Panc1 (cell line): ENCODE measurements at regions not wholly inside any gene's neighbourhood (a gene's known extent, or its start where the extent isn't known, plus 50 kb on each side); places are given as distances from the start of the nearest gene placed in this dataset.

ENCODE experiments used
- ATAC-seq: fragments of 200-7000 bp; cut with Tn5 transposase; 2 replicates; pipeline ENCODE4 v1.9.1; 2020; ENCODE audit warnings: mild to moderate bottlenecking, moderate library complexity
- BruUV-seq: library from RNA; stranded (reverse); fragments of 400-500 nt; replicated peaks from 2 replicates; lab custom pipeline; 2021; lab: Mats Ljungman, UMichigan
- CTCF ChIA-PET: fragments of 300-600 bp; sonication (Branson Sonifier 250); formaldehyde crosslinking; loops from one replicate; lab custom pipeline; 2022; ENCODE audit warnings: antibody characterized with exemption; lab: Charles Lee
- POLR2A ChIA-PET: fragments of 300-600 bp; sonication (Branson Sonifier 250); formaldehyde crosslinking; loops from one replicate; lab custom pipeline; 2022; ENCODE audit warnings: antibody characterized with exemption; lab: Charles Lee
- DNase-seq: peaks from one replicate; pipeline ENCODE4 v3.0.0-alpha.2; 2010; ENCODE audit warnings: low read depth, low spot score
- H3K27ac ChIP-seq: 2 replicates; pipeline ENCODE4 v1.5.1; 2011; ENCODE audit warnings: mild to moderate bottlenecking, low read length, inconsistent platforms
- H3K27me3 ChIP-seq: fragments of 200-500 bp; sonication (Bioruptor generic); 2 replicates; pipeline ENCODE4 v1.6.0; 2014; ENCODE audit warnings: low read length, inconsistent platforms; ENCODE audit not compliant: control insufficient read depth, insufficient read depth
- H3K36me3 ChIP-seq: fragments of 200-500 bp; sonication (Bioruptor generic); 2 replicates; pipeline ENCODE4 v1.5.1; 2014; ENCODE audit warnings: inconsistent platforms, mild to moderate bottlenecking, low read length, moderate library complexity; ENCODE audit not compliant: control insufficient read depth, insufficient read depth
- H3K4me1 ChIP-seq: 2 replicates; pipeline ENCODE4 v1.5.1; 2011; ENCODE audit warnings: inconsistent platforms, mild to moderate bottlenecking, low read length, moderate library complexity; ENCODE audit not compliant: control insufficient read depth, insufficient read depth
- H3K4me3 ChIP-seq, 2 experiments: 2 replicates each; pipeline ENCODE4 v1.5.1; 2011 to 2012; ENCODE audit warnings: low read depth in 2 of 2, low read length in 2 of 2, mild to moderate bottlenecking in 2 of 2, inconsistent platforms in 1 of 2, moderate library complexity in 1 of 2
- H3K9me3 ChIP-seq: fragments of 200-500 bp; sonication (Bioruptor generic); 2 replicates; pipeline ENCODE4 v1.5.1; 2014; ENCODE audit warnings: low read depth, mild to moderate bottlenecking, inconsistent platforms, low read length, moderate library complexity; ENCODE audit not compliant: control insufficient read depth, insufficient read depth
- POLR2AphosphoS5 ChIP-seq: IDR thresholded peaks from 2 replicates; pipeline ENCODE4 v1.6.1; 2012; ENCODE audit warnings: mild to moderate bottlenecking, low read depth, low read length, moderate library complexity
- TCF7L2 ChIP-seq: IDR thresholded peaks from 2 replicates; pipeline ENCODE4 v1.6.1; 2011; ENCODE audit warnings: mild to moderate bottlenecking, low read depth, low read length, inconsistent platforms
- in situ Hi-C: cut with HindIII; loops from 2 replicates; pipeline ENCODE4 v1.10.0; 2016; ENCODE audit warnings: low sequenced_read_pairs, low pct_unique_long_range_greater_than_20kb
- intact Hi-C: fragments of 100-400 bp; cut with micrococcal nuclease; formaldehyde crosslinking; loops from one replicate; pipeline ENCODE4 v1.10.0; 2022; ENCODE audit not compliant: unreplicated experiment
- TF ChIP-seq, protein P1 (sequence below): fragments of 450-650 bp; IDR thresholded peaks from 2 replicates; pipeline ENCODE4 v1.5.1; 2017; ENCODE audit warnings: mild to moderate bottlenecking
- TF ChIP-seq, protein P2 (sequence below), 2 experiments: IDR thresholded peaks; 2 replicates each; pipeline ENCODE4 v1.6.1; 2011 to 2012; ENCODE audit warnings: low read depth in 2 of 2, control low read depth in 1 of 2, low read length in 1 of 2, mild to moderate bottlenecking in 1 of 2, moderate library complexity in 1 of 2; ENCODE audit not compliant: insufficient read depth in 1 of 2

DNA sequence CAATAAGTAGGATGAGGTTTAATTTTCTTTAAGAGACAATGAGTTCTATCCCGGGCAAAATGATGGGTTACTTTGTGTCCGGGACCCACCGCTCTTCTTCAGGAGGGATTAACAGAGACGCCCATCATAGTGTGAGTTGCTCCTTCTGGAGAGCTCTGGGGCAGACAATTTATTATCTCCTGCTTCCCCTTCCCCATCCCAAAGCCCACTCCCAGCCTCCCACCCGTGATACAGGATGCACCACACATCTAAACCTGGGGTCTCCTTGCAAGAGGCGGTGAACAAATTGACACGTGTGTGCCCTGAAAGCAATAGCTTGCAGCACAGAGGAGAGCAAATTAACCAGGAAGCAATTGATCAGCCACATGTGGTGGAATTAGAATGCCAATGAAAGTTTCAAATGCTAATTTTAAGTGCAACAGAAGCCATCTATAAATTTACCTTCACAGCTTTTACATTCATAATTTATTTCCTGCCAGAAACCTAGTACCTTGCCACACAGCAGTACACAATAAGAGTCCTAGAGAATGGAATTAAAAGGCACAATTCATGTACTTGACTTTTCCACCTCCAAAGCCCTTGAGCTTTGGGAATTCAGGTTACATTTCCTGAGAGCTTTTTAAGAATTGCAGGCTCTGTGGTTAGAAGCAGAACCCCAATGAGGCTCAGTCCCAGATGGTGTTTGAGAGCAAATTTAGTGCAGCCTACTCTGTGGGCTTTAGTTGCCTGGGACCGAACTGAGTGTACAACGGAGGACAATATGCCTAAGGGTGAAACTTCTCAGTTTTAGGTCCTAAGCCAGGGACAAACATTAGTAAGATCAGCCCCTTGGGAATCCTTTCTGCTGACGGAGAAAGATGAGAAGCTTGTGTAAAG is 399.6 kb downstream of the MED10 start:
- DNase-seq = no peak
- in situ Hi-C loops = no loop called here
- Histone ChIP-seq H3K9me3 (no peaks in the 10 kb centered on the region), H3K27me3 (no peaks in the 10 kb centered on the region), H3K4me3 (no peak overlapping the region), H3K4me1 (no peaks in the 10 kb centered on the region), H3K36me3 (no peaks in the 10 kb centered on the region), H3K27ac (no peak overlapping the region)
- ChIA-PET CTCF (no interaction called here), POLR2A (no interaction called here)
- intact Hi-C loops = no loop called here
- no peak for ATAC-seq
- BruUV-seq = no TSS peak
- TF ChIP-seq, protein P1, sequence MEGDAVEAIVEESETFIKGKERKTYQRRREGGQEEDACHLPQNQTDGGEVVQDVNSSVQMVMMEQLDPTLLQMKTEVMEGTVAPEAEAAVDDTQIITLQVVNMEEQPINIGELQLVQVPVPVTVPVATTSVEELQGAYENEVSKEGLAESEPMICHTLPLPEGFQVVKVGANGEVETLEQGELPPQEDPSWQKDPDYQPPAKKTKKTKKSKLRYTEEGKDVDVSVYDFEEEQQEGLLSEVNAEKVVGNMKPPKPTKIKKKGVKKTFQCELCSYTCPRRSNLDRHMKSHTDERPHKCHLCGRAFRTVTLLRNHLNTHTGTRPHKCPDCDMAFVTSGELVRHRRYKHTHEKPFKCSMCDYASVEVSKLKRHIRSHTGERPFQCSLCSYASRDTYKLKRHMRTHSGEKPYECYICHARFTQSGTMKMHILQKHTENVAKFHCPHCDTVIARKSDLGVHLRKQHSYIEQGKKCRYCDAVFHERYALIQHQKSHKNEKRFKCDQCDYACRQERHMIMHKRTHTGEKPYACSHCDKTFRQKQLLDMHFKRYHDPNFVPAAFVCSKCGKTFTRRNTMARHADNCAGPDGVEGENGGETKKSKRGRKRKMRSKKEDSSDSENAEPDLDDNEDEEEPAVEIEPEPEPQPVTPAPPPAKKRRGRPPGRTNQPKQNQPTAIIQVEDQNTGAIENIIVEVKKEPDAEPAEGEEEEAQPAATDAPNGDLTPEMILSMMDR = no peak
- TF ChIP-seq, protein P2, sequence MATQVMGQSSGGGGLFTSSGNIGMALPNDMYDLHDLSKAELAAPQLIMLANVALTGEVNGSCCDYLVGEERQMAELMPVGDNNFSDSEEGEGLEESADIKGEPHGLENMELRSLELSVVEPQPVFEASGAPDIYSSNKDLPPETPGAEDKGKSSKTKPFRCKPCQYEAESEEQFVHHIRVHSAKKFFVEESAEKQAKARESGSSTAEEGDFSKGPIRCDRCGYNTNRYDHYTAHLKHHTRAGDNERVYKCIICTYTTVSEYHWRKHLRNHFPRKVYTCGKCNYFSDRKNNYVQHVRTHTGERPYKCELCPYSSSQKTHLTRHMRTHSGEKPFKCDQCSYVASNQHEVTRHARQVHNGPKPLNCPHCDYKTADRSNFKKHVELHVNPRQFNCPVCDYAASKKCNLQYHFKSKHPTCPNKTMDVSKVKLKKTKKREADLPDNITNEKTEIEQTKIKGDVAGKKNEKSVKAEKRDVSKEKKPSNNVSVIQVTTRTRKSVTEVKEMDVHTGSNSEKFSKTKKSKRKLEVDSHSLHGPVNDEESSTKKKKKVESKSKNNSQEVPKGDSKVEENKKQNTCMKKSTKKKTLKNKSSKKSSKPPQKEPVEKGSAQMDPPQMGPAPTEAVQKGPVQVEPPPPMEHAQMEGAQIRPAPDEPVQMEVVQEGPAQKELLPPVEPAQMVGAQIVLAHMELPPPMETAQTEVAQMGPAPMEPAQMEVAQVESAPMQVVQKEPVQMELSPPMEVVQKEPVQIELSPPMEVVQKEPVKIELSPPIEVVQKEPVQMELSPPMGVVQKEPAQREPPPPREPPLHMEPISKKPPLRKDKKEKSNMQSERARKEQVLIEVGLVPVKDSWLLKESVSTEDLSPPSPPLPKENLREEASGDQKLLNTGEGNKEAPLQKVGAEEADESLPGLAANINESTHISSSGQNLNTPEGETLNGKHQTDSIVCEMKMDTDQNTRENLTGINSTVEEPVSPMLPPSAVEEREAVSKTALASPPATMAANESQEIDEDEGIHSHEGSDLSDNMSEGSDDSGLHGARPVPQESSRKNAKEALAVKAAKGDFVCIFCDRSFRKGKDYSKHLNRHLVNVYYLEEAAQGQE (IDR thresholded peaks at IDR 0.05; ENCODE audit: insufficient read depth in 1 of 2, low read depth in 2 of 2, low read length in 1 of 2) = no peak
- TF ChIP-seq POLR2AphosphoS5 (no peak), TCF7L2 (no peak)

DNA sequence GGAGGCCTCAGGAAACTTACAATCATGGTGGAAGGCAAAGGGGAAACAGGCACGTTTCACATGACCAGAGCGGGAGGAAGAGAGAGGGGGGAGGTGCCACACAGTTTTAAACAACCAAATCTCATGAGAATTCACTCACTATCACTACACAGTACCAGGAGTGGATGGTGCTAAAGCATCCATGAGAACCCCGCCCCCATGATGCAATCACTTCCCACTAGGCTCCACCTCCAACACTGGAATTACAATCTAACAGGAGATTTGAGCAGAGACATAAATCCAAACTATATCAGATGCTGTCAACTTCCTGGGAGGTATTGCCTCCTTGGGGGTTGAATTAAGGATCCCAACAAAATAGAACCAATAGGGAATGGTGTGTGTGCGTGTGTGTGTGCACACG is 407.1 kb downstream of the MED10 start:
- in situ Hi-C loops (no loop called here), intact Hi-C loops (no loop called here)
- TF ChIP-seq POLR2AphosphoS5 = no peak
- TF ChIP-seq, protein P2 (IDR thresholded peaks at IDR 0.05; ENCODE audit: insufficient read depth in 1 of 2, low read depth in 2 of 2, low read length in 1 of 2) = no peak
- no TSS peak for BruUV-seq
- Histone ChIP-seq H3K27ac (no peak overlapping the region), H3K4me1 (no peaks in the 10 kb centered on the region), H3K9me3 (no peaks in the 10 kb centered on the region), H3K4me3 (no peak overlapping the region), H3K27me3 (no peaks in the 10 kb centered on the region), H3K36me3 (no peaks in the 10 kb centered on the region)
- DNase-seq (no peak), ATAC-seq (no peak)
- ChIA-PET POLR2A (no interaction called here), CTCF (no interaction called here)
